GM12872 (cell line): ENCODE measurements at regions not wholly inside any gene's neighbourhood (a gene's known extent, or its start where the extent isn't known, plus 50 kb on each side); places are given as distances from the start of the nearest gene placed in this dataset.

Source experiments
- TF ChIP-seq, protein P1 (sequence below): IDR thresholded peaks from 3 replicates; pipeline ENCODE4 v1.5.1; 2011; ENCODE audit warnings: low read depth, mild to moderate bottlenecking, low read length, moderate library complexity; ENCODE audit not compliant: insufficient read depth

GRCh38 chr2:15889442-15890123 lies 50.8 kb upstream of the MYCN start:
- TF ChIP-seq, protein P1, sequence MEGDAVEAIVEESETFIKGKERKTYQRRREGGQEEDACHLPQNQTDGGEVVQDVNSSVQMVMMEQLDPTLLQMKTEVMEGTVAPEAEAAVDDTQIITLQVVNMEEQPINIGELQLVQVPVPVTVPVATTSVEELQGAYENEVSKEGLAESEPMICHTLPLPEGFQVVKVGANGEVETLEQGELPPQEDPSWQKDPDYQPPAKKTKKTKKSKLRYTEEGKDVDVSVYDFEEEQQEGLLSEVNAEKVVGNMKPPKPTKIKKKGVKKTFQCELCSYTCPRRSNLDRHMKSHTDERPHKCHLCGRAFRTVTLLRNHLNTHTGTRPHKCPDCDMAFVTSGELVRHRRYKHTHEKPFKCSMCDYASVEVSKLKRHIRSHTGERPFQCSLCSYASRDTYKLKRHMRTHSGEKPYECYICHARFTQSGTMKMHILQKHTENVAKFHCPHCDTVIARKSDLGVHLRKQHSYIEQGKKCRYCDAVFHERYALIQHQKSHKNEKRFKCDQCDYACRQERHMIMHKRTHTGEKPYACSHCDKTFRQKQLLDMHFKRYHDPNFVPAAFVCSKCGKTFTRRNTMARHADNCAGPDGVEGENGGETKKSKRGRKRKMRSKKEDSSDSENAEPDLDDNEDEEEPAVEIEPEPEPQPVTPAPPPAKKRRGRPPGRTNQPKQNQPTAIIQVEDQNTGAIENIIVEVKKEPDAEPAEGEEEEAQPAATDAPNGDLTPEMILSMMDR: no peak

- TF ChIP-seq, protein P1: no peak
Observed at GRCh38 chr2:15890124-15890754, 50.1 kb upstream of the MYCN start.
